B cell (primary cell): ENCODE measurements at regions not wholly inside any gene's neighbourhood (a gene's known extent, or its start where the extent isn't known, plus 50 kb on each side); places are given as distances from the start of the nearest gene placed in this dataset.

ENCODE experiments used
- ATAC-seq: fragments of 200-7000 bp; cut with Tn5 transposase; one replicate; pipeline ENCODE4 v1.10.0; 2021; ENCODE audit warnings: low read depth, mild to moderate bottlenecking, moderate number of reproducible peaks, moderate library complexity
- CTCF ChIA-PET: fragments of 350-600 bp; sonication (Branson Sonifier 250); formaldehyde crosslinking; loops from one replicate; lab custom pipeline; 2021; ENCODE audit warnings: antibody characterized with exemption, inconsistent platforms; lab: Charles Lee
- POLR2A ChIA-PET: fragments of 350-600 bp; sonication (Branson Sonifier 250); formaldehyde crosslinking; loops from one replicate; lab custom pipeline; 2021; ENCODE audit warnings: antibody characterized with exemption; lab: Charles Lee
- DNase-seq: peaks from one replicate; pipeline ENCODE4 v3.0.0; 2013
- H2AFZ ChIP-seq: 2 replicates; pipeline ENCODE4 v1.6.1; 2012; ENCODE audit warnings: mild to moderate bottlenecking, low read depth, low read length; ENCODE audit not compliant: insufficient read depth, poor library complexity, severe bottlenecking
- H3K27ac ChIP-seq, 2 donors: 1 replicate in 1 of 2; 2 replicates in 1 of 2; pipeline ENCODE4 v1.5.1; 2012 to 2013; ENCODE audit warnings: low read length in 2 of 2, mild to moderate bottlenecking in 2 of 2, moderate library complexity in 1 of 2
- H3K27me3 ChIP-seq, 4 experiments: fragments of 200-600 bp in 1 of 4; sonication (generic) in 1 of 4; replicated peaks in 1 of 4; 1 replicate in 2 of 4; 2 replicates in 2 of 4; pipeline versions ENCODE4 v1.6.1 to v1.7.0; 2013 to 2016; ENCODE audit warnings: low read length in 3 of 4, mild to moderate bottlenecking in 2 of 4, mixed read lengths in 1 of 4, moderate library complexity in 1 of 4; ENCODE audit not compliant: insufficient read depth in 4 of 4, control insufficient read depth in 3 of 4; ENCODE audit errors: control extremely low read depth in 1 of 4
- H3K36me3 ChIP-seq, 2 experiments: replicated peaks in 1 of 2; 1 replicate in 1 of 2; 2 replicates in 1 of 2; pipeline versions ENCODE4 v1.6.1 to v1.7.1; 2013; ENCODE audit warnings: low read length in 1 of 2; ENCODE audit not compliant: insufficient read depth in 2 of 2, control insufficient read depth in 1 of 2; ENCODE audit errors: control extremely low read depth in 1 of 2, extremely low read depth in 1 of 2
- H3K4me1 ChIP-seq, 2 donors: fragments of 200-600 bp in 1 of 2; sonication (generic) in 1 of 2; 1 replicate in 1 of 2; 2 replicates in 1 of 2; pipeline versions ENCODE4 v1.5.1 to v1.6.1; 2013 to 2017; ENCODE audit warnings: low read length in 2 of 2; ENCODE audit not compliant: control insufficient read depth in 2 of 2, insufficient read depth in 2 of 2
- H3K4me2 ChIP-seq: replicated peaks from 2 replicates; pipeline ENCODE3; 2012; ENCODE audit warnings: mild to moderate bottlenecking, low read depth, low read length; ENCODE audit not compliant: poor library complexity, severe bottlenecking
- H3K4me3 ChIP-seq, 5 experiments: fragments of 200-600 bp in 1 of 5; sonication (generic) in 1 of 5; 1 replicate in 3 of 5; 2 replicates in 2 of 5; pipeline versions ENCODE4 v1.5.1 to v1.7.0; 2011 to 2016; ENCODE audit warnings: low read length in 4 of 5, mild to moderate bottlenecking in 4 of 5, low read depth in 2 of 5, control low read depth in 1 of 5, moderate library complexity in 1 of 5; ENCODE audit not compliant: insufficient read depth in 1 of 5; ENCODE audit errors: control extremely low read depth in 1 of 5, extremely low read depth in 1 of 5
- H3K79me2 ChIP-seq: fragments of 200-600 bp; sonication (generic); one replicate; pipeline ENCODE4 v1.6.0; 2016; ENCODE audit warnings: low read length; ENCODE audit not compliant: control insufficient read depth, insufficient read depth
- H3K9ac ChIP-seq: fragments of 200-600 bp; sonication (generic); 2 replicates; pipeline ENCODE4 v1.6.1; 2017; ENCODE audit warnings: mild to moderate bottlenecking, low read length, moderate library complexity
- H3K9me3 ChIP-seq, 3 donors: one replicate each; pipeline versions ENCODE4 v1.6.1 to v1.7.1; 2013; ENCODE audit warnings: low read length in 2 of 3; ENCODE audit not compliant: control insufficient read depth in 2 of 3, insufficient read depth in 1 of 3; ENCODE audit errors: control extremely low read depth in 1 of 3
- H4K20me1 ChIP-seq: 2 replicates; pipeline ENCODE4 v1.6.0; 2012; ENCODE audit warnings: mild to moderate bottlenecking, low read length; ENCODE audit not compliant: insufficient read depth, control insufficient read depth, poor library complexity, severe bottlenecking
- H3K27ac Mint-ChIP-seq: one replicate; pipeline ENCODE4 v1.8.0; 2021; ENCODE audit warnings: mixed read lengths
- H3K27me3 Mint-ChIP-seq: one replicate; pipeline ENCODE4 v1.8.0; 2021; ENCODE audit warnings: mixed read lengths
- H3K4me1 Mint-ChIP-seq: one replicate; pipeline ENCODE4 v1.8.0; 2021; ENCODE audit warnings: mixed read lengths
- H3K4me3 Mint-ChIP-seq: one replicate; pipeline ENCODE4 v1.8.0; 2021; ENCODE audit warnings: mixed read lengths
- H3K9me3 Mint-ChIP-seq: one replicate; pipeline ENCODE4 v1.8.0; 2022; ENCODE audit warnings: mixed read lengths; ENCODE audit not compliant: insufficient read depth
- EZH2 ChIP-seq: IDR thresholded peaks from 2 replicates; pipeline ENCODE4 v1.6.1; 2012; ENCODE audit warnings: borderline replicate concordance, low read depth, mild to moderate bottlenecking, moderate library complexity, low read length; ENCODE audit not compliant: insufficient read depth, poor library complexity, severe bottlenecking
- WGBS: methylation state at CpG from one replicate; pipeline ENCODE4 v1.1.5; 2013; ENCODE audit warnings: missing lambda C conversion rate; ENCODE audit not compliant: insufficient coverage; 5-methylcytosine and 5-hydroxymethylcytosine counted together
- intact Hi-C: fragments of 100-400 bp; cut with micrococcal nuclease; formaldehyde crosslinking; loops from one replicate; pipeline ENCODE4 v1.10.0; 2022
- TF ChIP-seq, protein P1 (sequence below): fragments of 200-600 bp; IDR thresholded peaks from one replicate; pipeline ENCODE4 v1.8.0; 2022; ENCODE audit warnings: antibody characterized with exemption, mild to moderate bottlenecking

DNA sequence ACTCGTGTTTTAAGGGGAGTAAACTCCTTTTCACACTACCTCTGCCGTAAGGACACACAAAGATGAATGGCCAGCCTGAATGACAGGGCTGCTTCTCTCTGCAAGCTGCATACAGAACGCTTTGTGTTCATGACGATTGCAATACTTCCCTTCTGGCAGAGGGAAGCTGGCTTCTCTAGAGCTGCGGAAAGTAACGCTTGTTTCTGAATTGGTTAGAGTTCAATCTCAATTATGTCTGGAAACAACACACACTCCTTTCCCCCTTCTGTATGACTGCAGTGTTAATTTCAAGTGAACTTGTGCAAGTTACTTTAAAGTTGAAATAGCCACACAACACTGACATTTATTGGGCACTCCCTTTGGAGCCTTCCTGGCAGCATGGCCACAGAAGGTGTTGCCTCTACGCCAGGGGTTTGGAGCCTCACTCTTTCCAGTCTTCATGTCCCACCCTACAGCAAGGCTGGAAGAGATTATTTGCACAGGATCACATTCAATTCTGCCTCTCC lies 242.6 kb downstream of the NDFIP2 start:
- Histone ChIP-seq H2AFZ (no peak overlapping the region), H3K79me2 (no peaks in the 10 kb centered on the region), H4K20me1 (no peaks in the 10 kb centered on the region), H3K4me2 (no peak overlapping the region), H3K9ac (no peak overlapping the region), H3K9me3 (no peaks in the 10 kb centered on the region), H3K27me3 (no peaks in the 10 kb centered on the region), H3K4me3 (no peak overlapping the region), H3K4me1 (no peaks in the 10 kb centered on the region), H3K36me3 (no peaks in the 10 kb centered on the region), H3K27ac (no peak overlapping the region)
- H3K9me3 Mint-ChIP-seq, result peaks cover under 1% of the 10 kb centered on the region
- H3K4me3 Mint-ChIP-seq, result no peak overlapping the region
- ChIA-PET CTCF (interaction anchor here (0.6 kb wide), 1 partner anchor 10 kb away, joined by 3 read pairs; no protein-coding TSS in a partner anchor), POLR2A (no interaction called here)
- H3K27ac Mint-ChIP-seq, result no peak overlapping the region
- TF ChIP-seq, protein P1, sequence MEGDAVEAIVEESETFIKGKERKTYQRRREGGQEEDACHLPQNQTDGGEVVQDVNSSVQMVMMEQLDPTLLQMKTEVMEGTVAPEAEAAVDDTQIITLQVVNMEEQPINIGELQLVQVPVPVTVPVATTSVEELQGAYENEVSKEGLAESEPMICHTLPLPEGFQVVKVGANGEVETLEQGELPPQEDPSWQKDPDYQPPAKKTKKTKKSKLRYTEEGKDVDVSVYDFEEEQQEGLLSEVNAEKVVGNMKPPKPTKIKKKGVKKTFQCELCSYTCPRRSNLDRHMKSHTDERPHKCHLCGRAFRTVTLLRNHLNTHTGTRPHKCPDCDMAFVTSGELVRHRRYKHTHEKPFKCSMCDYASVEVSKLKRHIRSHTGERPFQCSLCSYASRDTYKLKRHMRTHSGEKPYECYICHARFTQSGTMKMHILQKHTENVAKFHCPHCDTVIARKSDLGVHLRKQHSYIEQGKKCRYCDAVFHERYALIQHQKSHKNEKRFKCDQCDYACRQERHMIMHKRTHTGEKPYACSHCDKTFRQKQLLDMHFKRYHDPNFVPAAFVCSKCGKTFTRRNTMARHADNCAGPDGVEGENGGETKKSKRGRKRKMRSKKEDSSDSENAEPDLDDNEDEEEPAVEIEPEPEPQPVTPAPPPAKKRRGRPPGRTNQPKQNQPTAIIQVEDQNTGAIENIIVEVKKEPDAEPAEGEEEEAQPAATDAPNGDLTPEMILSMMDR, result no peak
- no peak for TF ChIP-seq EZH2
- WGBS, result 94% methylated on average over 3 of the region's 7 CpGs
- no peaks in the 10 kb centered on the region for H3K4me1 Mint-ChIP-seq
- ATAC-seq, result no peak
- DNase-seq, result no peak
- intact Hi-C loops, result no loop called here
- no peaks in the 10 kb centered on the region for H3K27me3 Mint-ChIP-seq

DNA sequence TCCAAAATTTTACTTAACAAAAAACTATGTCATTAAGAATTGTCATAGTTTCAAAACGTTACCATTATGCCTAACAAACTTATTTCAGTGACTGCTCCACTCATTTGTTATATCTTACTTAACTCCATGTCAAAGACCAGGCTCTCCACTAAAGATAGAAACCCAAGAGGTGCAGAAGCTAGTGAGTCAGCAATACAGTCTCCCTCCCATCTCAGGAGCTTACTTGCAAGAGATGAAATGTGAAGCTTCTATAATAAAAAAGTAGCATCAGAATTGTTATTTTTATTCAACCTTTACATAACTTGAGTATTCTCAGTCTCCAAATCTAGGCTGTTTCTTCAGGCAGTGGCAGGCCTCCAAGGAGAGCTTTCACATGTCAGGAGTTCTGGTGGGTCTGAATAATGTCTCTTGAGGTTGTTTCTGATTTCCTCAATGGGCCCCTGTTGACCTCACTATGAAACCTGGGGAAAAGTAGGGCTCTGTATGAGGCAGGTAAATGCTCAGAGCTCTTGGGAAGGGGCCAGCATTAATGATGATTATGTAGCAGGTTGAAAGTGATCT lies 242.0 kb downstream of the NDFIP2 start:
- no peak overlapping the region for H3K27ac Mint-ChIP-seq
- no peak overlapping the region for H3K4me3 Mint-ChIP-seq
- Histone ChIP-seq H3K4me3 (no peak overlapping the region), H3K9me3 (peaks cover 0 to 1% (median 0%) of the 10 kb centered on the region in 3 donors), H3K36me3 (no peaks in the 10 kb centered on the region), H3K27ac (no peak overlapping the region), H3K27me3 (no peaks in the 10 kb centered on the region), H3K79me2 (no peaks in the 10 kb centered on the region), H3K4me1 (no peaks in the 10 kb centered on the region), H3K9ac (no peak overlapping the region), H4K20me1 (no peaks in the 10 kb centered on the region), H3K4me2 (no peak overlapping the region), H2AFZ (no peak overlapping the region)
- intact Hi-C loops, result no loop called here
- no CpG with 5 or more reads among the region's 1 CpG for WGBS
- no peak for TF ChIP-seq EZH2
- TF ChIP-seq, protein P1, result no peak
- DNase-seq (no peak), ATAC-seq (no peak)
- H3K27me3 Mint-ChIP-seq, result no peaks in the 10 kb centered on the region
- ChIA-PET POLR2A (no interaction called here), CTCF (no interaction called here)
- H3K4me1 Mint-ChIP-seq, result no peaks in the 10 kb centered on the region
- H3K9me3 Mint-ChIP-seq, result peaks cover 2% of the 10 kb centered on the region
